ENCODE measurements at regions not wholly inside any gene's neighbourhood (a gene's known extent, or its start where the extent isn't known, plus 50 kb on each side); places are given as distances from the start of the nearest gene placed in this dataset.

- Histone ChIP-seq H3K9me3 (ENCODE audit: low read length) (no peaks in the 10 kb centered on the region), H3K4me3 (ENCODE audit: low read length) (no peak overlapping the region), H3K27ac (ENCODE audit: low read length) (no peak overlapping the region), H3K79me2 (replicated peaks; ENCODE audit: insufficient read depth, low read length) (no peaks in the 10 kb centered on the region), H3K27me3 (ENCODE audit: insufficient read depth, low read depth, low read length) (no peaks in the 10 kb centered on the region), H3K9ac (ENCODE audit: low read length) (no peak overlapping the region), H3K9me2 (ENCODE audit: insufficient read depth, low read length) (no peaks in the 10 kb centered on the region), H3K4me2 (ENCODE audit: low read length) (no peak overlapping the region), H4K20me1 (ENCODE audit: insufficient read depth) (no peaks in the 10 kb centered on the region), H3K36me3 (ENCODE audit: insufficient read depth, low read length) (no peaks in the 10 kb centered on the region), H2AFZ (ENCODE audit: low read depth, low read length) (no peak overlapping the region), H3F3A (ENCODE audit: insufficient read depth, low read length, poor library complexity, severe bottlenecking) (no peaks in the 10 kb centered on the region)
- TF ChIP-seq EP300 (conservative IDR thresholded peaks at IDR 0.05; ENCODE audit: poor library complexity, severe bottlenecking) (no peak), TAF1 (IDR thresholded peaks at IDR 0.05; ENCODE audit: low read depth) (no peak), EZH2 (IDR thresholded peaks at IDR 0.05; ENCODE audit: borderline replicate concordance, insufficient read depth, low read length, poor library complexity, severe bottlenecking) (no peak)
Observed at GRCh38 chr17:55655777-55656176, 66.9 kb downstream of the TMEM100 start.

- Histone ChIP-seq H3K27ac (ENCODE audit: low read length) (no peak overlapping the region), H3K4me2 (ENCODE audit: low read length) (no peak overlapping the region), H2AFZ (ENCODE audit: low read depth, low read length) (no peak overlapping the region), H3K9me2 (ENCODE audit: insufficient read depth, low read length) (no peaks in the 10 kb centered on the region), H3K9ac (ENCODE audit: low read length) (no peak overlapping the region), H3K9me3 (ENCODE audit: low read length) (no peaks in the 10 kb centered on the region), H3K4me3 (ENCODE audit: low read length) (no peak overlapping the region), H3K27me3 (ENCODE audit: insufficient read depth, low read depth, low read length) (no peaks in the 10 kb centered on the region), H3K36me3 (ENCODE audit: insufficient read depth, low read length) (no peaks in the 10 kb centered on the region), H4K20me1 (ENCODE audit: insufficient read depth) (no peaks in the 10 kb centered on the region), H3K79me2 (replicated peaks; ENCODE audit: insufficient read depth, low read length) (no peaks in the 10 kb centered on the region), H3F3A (ENCODE audit: insufficient read depth, low read length, poor library complexity, severe bottlenecking) (no peaks in the 10 kb centered on the region)
- TF ChIP-seq, protein P1, sequence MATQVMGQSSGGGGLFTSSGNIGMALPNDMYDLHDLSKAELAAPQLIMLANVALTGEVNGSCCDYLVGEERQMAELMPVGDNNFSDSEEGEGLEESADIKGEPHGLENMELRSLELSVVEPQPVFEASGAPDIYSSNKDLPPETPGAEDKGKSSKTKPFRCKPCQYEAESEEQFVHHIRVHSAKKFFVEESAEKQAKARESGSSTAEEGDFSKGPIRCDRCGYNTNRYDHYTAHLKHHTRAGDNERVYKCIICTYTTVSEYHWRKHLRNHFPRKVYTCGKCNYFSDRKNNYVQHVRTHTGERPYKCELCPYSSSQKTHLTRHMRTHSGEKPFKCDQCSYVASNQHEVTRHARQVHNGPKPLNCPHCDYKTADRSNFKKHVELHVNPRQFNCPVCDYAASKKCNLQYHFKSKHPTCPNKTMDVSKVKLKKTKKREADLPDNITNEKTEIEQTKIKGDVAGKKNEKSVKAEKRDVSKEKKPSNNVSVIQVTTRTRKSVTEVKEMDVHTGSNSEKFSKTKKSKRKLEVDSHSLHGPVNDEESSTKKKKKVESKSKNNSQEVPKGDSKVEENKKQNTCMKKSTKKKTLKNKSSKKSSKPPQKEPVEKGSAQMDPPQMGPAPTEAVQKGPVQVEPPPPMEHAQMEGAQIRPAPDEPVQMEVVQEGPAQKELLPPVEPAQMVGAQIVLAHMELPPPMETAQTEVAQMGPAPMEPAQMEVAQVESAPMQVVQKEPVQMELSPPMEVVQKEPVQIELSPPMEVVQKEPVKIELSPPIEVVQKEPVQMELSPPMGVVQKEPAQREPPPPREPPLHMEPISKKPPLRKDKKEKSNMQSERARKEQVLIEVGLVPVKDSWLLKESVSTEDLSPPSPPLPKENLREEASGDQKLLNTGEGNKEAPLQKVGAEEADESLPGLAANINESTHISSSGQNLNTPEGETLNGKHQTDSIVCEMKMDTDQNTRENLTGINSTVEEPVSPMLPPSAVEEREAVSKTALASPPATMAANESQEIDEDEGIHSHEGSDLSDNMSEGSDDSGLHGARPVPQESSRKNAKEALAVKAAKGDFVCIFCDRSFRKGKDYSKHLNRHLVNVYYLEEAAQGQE (IDR thresholded peaks at IDR 0.05; ENCODE audit: borderline replicate concordance), result no peak
- TF ChIP-seq RAD21 (conservative IDR thresholded peaks at IDR 0.05) (no peak), CTCF (IDR thresholded peaks at IDR 0.05; ENCODE audit: poor library complexity, severe bottlenecking) (no peak)
Observed at GRCh38 chr17:55654821-55655220, 67.8 kb downstream of the TMEM100 start.

DNA sequence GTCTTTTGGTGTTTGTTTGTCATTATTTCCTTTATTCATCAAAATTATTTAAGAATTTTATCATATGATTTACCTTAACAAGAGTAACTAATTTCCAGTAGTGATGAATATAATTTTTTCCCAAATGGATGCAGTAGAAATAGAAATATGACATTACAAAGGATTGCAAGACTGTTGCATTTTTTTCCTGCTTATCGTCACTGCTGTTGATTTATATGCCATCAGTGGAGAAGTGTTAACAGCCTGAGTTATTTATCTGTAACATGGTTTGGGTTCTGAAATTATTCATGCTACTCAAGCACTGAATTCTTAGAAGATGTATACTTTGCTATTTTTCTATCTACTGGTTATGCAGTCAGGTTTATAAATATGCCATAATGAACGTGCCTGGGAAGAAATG is 68.6 kb downstream of the TMEM100 start:
- H3K9me2 ChIP-seq (ENCODE audit: insufficient read depth, low read length), result no peaks in the 10 kb centered on the region
- no peak overlapping the region for H3K4me2 ChIP-seq (ENCODE audit: low read length)
- no peaks in the 10 kb centered on the region for H3K36me3 ChIP-seq (ENCODE audit: insufficient read depth, low read length)
- no peaks in the 10 kb centered on the region for H3F3A ChIP-seq (ENCODE audit: insufficient read depth, low read length, poor library complexity, severe bottlenecking)
- H2AFZ ChIP-seq (ENCODE audit: low read depth, low read length), result no peak overlapping the region
- H3K9ac ChIP-seq (ENCODE audit: low read length), result no peak overlapping the region
- no peak overlapping the region for H3K27ac ChIP-seq (ENCODE audit: low read length)
- no peaks in the 10 kb centered on the region for H3K27me3 ChIP-seq (ENCODE audit: insufficient read depth, low read depth, low read length)
- TF ChIP-seq, protein P1 (IDR thresholded peaks at IDR 0.05; ENCODE audit: borderline replicate concordance), result no peak
- TF ChIP-seq MXI1 (conservative IDR thresholded peaks at IDR 0.05; ENCODE audit: poor library complexity, severe bottlenecking) (no peak), TAF1 (IDR thresholded peaks at IDR 0.05; ENCODE audit: low read depth) (no peak), POLR2AphosphoS5 (IDR thresholded peaks at IDR 0.05) (no peak), RAD21 (conservative IDR thresholded peaks at IDR 0.05) (no peak), CTCF (IDR thresholded peaks at IDR 0.05; ENCODE audit: poor library complexity, severe bottlenecking) (no peak), EP300 (conservative IDR thresholded peaks at IDR 0.05; ENCODE audit: poor library complexity, severe bottlenecking) (no peak), SMC3 (conservative IDR thresholded peaks at IDR 0.05; ENCODE audit: poor library complexity) (no peak), EZH2 (IDR thresholded peaks at IDR 0.05; ENCODE audit: borderline replicate concordance, insufficient read depth, low read length, poor library complexity, severe bottlenecking) (no peak)
- no peaks in the 10 kb centered on the region for H3K9me3 ChIP-seq (ENCODE audit: low read length)
- no peaks in the 10 kb centered on the region for H3K79me2 ChIP-seq (replicated peaks; ENCODE audit: insufficient read depth, low read length)
- H4K20me1 ChIP-seq (ENCODE audit: insufficient read depth), result no peaks in the 10 kb centered on the region
- H3K4me3 ChIP-seq (ENCODE audit: low read length), result no peak overlapping the region

Measured in neural cell (in vitro differentiated cells).